ENCODE measurements at regions not wholly inside any gene's neighbourhood (a gene's known extent, or its start where the extent isn't known, plus 50 kb on each side); places are given as distances from the start of the nearest gene placed in this dataset.
"Not testable (repeated sequence)": the region's sequence is repeated elsewhere in the genome, so short reads cannot be mapped to it uniquely, and the experiment has no call there.

- DNase-seq = no peak
Measured at GRCh38 chr15:96051598-96051997, 278.9 kb upstream of the NR2F2 start.

GRCh38 chr15:96052154-96052553 is 278.3 kb upstream of the NR2F2 start:
- DNase-seq = no peak

- DNase-seq = peak; percentile 16
Measured at GRCh38 chr15:96052572-96053030, 277.9 kb upstream of the NR2F2 start.

DNA sequence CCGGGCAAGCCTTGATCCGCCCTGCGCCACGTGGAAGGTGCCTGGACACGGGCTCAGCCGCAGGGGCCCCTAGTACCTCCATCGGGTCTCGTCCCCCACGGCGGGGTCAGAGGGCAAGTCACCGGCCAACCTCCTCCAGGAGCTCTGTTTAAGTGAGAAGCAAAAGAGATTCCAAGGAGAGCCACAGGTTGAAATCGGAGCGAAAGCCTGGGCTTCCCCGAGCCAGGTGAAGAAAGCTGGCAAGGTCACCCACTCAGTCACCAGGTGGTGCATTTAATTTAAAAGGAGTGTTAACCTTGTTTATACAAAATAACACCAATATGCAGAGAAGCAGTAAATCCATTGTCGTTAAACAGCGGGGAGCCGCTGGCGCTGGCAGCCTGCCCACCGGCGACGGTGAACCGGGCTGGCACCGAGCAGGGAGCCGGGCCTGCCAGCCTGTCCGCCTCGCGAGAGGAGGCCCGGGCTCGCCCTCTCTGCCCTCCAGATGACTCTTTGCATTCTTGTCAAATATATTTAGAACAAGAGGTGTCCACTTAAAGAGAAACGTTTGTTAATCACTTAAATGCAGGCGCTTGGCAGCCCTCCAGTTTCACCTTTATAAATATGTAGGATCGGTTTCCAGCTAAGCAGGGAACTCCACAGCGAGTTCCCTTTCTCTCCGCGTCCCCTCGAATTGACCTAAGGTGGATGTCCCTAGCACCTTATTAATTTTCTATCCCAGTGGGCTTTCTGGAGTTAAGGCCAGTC is 277.3 kb upstream of the NR2F2 start:
- DNase-seq = peak; percentile 60

- DNase-seq = peak; percentile 40
Measured at GRCh38 chr15:96053781-96054428, 276.6 kb upstream of the NR2F2 start.

- DNase-seq = no peak
Measured at GRCh38 chr15:96054621-96055020, 275.9 kb upstream of the NR2F2 start.

DNA sequence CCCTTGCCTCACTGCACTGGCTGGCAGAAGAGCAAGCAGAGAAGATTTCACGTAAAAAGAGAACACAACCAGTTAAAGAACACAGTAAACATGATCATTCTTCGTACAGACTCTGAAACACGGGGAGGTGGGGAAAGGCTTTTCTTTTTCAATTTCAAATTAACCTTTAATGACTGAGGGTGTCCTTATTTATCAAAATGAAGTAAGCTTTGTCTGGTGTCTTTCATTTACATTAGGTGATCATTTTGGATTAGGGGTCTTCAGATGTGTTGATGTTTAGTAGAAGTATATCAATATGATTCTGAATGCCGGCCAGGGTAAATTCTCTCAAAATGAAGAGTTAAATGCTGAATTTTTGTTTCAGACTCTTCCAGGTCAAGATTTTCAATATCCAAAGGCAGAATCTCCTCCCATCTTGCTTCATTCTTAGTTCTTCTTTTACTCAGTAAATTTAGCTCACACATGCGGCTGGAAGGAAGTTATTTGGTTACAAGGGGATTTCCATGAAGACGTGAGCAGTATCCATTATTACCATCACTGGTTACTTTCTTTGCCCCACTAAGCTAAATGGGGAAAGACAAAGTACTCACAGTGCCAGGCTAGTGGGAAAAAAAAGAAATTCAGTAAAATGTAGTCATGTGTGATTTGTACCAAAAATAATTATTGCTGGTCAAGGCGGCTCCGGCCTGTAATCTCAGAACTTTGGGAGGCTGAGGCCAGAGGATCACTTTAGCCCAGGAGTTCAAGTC is 272.2 kb upstream of the NR2F2 start:
- DNase-seq = no peak

DNA sequence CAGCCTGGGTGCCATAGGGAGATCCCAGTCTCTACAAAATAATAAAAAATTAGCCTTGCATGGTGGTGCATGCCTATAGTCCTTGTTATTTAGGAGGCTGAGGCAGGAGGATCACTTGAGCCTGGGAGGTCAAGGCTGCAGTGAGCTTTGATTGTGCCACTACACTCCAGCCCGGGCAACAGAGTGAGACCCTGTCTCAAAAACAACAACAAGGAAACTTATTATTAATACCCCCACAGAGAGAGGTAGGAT is 271.7 kb upstream of the NR2F2 start:
- DNase-seq = not testable (repeated sequence)

DNA sequence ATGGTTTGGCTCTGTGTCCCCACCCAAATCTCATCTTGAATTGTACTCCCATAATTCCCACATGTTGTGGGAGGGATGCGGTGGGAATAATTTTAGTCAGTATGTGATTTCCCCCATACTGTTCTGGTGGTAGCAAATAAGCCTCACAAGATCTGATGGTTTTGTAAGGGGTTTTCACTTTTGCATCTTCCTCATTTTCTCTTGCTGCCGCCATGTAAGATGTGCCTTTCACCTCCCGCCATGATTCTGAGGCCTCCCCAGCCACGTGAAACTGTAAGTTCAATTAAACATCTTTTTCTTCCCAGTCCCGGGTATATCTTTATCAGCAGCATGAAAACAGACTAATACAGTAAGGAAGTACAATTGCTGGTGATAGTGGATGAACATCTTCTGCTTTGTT is 269.9 kb upstream of the NR2F2 start:
- not testable (repeated sequence) for DNase-seq

GRCh38 chr15:96064351-96064756 is 266.1 kb upstream of the NR2F2 start:
- no peak for DNase-seq

- DNase-seq = no peak
Measured at GRCh38 chr15:96066126-96066525, 264.4 kb upstream of the NR2F2 start.

GRCh38 chr15:96066852-96067495 is 263.5 kb upstream of the NR2F2 start:
- no peak for DNase-seq

GRCh38 chr15:96067677-96068076 is 262.8 kb upstream of the NR2F2 start:
- no peak for DNase-seq

DNA sequence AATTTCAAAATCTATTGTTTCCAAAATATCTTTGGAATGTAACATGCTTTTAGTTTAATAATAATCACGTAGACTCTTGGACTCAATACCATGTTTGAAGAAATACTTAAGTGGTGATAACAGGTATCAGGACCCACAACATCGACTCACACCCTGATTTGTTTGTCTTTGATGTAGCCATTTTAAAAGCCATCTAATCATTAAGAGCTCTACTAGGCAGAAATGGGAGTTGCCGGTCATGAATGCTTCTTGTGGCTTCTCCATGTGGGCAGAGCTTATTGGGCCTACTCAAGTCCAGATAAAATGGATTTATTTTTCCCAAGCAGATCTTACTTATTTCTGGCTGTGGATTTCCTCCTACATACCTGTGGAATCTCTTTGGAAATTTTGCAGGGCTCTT is 261.6 kb upstream of the NR2F2 start:
- DNase-seq = no peak

GRCh38 chr15:96070636-96071035 is 259.9 kb upstream of the NR2F2 start:
- no peak for DNase-seq

- no peak for DNase-seq
Measured at GRCh38 chr15:96072821-96073220, 257.7 kb upstream of the NR2F2 start.

- DNase-seq = no peak
Measured at GRCh38 chr15:96073908-96074307, 256.6 kb upstream of the NR2F2 start.

- no peak for DNase-seq
Measured at GRCh38 chr15:96075895-96076294, 254.6 kb upstream of the NR2F2 start.

DNA sequence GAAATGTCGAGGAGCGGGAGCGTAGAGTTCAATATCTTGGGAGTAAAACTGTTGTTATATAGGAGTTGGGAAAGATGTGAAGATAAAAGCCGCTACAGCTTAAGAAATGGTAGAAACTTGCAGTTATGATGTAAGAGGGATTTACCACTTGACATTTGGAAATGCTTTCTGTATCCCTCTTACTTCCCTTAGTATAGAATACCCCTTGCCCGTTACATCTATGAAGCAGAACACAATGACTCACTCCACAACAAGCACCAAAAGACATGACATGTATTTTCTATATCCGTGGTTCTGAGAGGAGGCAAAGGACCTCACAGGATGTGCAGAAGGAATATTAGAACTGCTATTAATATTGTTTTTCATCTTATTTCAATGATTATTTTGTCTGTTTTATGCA is 254.2 kb upstream of the NR2F2 start:
- no peak for DNase-seq

DNA sequence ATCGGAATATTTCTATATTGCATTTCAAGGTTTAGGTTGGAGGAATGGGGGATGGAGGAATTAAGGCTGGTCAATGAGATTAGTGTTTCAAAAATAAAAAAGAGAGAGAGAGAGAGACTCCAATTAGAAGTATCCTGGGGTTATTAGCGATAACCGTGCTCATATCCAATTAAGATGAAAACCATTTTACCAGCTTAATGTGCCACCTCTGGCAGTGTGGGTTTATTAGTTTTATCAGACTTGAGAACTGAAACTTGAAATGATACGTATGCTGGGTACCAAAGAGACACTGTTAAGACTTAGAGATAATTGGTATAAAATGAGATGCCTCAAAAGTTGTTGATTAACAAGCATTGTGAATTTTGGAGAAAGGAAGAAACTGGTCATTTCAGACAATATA is 251.5 kb upstream of the NR2F2 start:
- no peak for DNase-seq

GRCh38 chr15:96079882-96080281 is 250.6 kb upstream of the NR2F2 start:
- no peak for DNase-seq

DNA sequence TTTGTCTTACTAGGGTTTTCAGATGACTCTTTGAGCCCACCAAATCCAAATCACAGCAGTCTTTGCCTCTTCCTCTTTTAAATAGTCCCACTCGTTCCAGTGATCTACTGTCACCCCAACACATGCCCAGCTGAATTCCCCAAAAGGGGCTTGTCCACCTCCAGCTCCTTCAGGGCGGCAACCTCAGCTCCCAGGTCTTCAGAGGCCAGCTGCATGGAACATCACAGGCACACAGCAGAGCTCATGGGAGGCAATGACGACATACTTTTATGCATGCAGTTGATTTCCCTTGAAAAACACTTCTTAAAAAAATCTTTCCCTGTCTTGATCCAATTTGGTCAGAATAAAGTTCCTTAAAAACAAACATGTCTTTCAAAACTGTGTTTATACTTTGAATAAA is 244.3 kb upstream of the NR2F2 start:
- no peak for DNase-seq

Measured in renal pelvis (tissue), 1 donor.